NCI-H2029 treated with DMSO at 0.1 percent for 48 hours (cell line): ENCODE measurements at regions not wholly inside any gene's neighbourhood (a gene's known extent, or its start where the extent isn't known, plus 50 kb on each side); places are given as distances from the start of the nearest gene placed in this dataset.
A peak's percentile ranks its signal among the peaks of the same experiment; 100 is the strongest.

ENCODE experiments used
- DNase-seq: peaks from one replicate; lab custom pipeline; 2025; lab: John Stamatoyannopoulos, UW

DNA sequence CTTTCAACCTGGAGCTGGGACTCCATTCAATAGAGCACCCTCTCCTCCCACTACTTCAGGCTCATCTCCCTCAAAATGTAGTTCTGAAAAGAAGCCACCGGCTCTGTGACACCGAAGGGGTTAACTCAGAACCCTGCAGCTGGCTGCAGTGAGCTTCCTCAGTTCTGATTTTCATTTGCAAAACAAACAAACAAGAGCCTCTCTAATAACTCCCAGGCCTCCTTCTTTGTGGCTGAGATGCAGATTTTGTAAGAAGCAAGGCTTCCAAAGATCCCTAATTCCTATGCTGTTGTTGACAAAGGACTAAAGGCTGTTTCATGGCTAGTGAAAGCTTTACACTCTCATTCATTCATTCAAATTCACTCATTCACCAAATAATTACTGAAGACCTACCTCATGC lies 333.4 kb upstream of the TBX3 start:
- no peak for DNase-seq

DNA sequence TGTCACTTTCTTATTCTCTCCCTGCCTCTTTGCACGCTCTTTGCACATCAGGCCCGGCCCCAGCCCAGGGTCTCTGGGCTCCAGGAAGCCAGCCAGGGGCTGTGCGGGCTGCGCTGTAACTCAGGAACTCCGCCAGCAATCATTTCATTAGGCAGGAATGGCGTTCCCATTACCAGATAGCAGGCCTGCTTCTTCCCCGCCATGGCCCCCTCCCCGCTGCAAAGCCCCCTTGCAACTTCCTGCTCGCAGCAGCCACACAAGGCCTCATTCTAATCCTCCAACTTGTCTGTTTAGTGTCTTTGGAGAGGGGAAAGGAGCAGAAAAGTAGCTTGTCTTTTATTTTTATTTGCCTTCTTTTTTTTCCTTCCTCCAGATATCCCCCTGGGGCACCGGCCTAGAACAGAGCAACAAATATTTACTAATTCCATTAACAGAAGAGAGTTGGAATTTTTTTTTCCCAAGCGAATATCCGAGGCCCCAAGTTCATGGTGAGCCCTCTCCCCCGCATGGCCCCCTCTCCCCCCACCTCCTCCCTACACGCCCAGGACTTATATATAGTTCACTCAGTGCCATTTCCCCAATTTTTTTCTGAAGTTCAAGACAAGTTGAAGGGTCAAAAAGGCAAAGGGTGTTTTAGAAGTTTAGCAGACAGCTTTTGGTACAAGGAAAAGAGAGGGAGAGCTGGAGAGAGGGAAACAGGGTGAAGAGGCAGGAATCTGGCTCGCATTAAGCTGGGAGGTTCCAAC lies 329.4 kb upstream of the TBX3 start:
- DNase-seq, result no peak

DNA sequence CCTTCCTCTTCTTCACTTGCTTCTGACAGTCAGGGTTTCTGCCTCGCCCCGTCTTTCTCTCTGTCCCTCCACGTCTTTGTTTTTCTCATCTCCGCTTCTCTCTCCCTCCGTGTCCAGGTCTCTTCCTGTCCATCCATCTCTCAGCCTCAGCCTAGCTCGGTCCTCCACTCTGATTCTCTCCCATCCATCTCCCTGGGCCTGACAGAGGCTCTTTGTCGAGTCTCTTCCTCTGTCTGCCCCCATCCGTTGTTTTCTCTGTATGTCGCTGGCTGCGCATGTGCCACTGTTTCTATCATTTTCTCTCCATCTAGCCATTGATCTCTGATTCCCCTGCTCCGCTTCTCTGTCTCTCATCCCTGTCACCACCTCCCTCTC lies 328.9 kb upstream of the TBX3 start:
- DNase-seq, result no peak

DNA sequence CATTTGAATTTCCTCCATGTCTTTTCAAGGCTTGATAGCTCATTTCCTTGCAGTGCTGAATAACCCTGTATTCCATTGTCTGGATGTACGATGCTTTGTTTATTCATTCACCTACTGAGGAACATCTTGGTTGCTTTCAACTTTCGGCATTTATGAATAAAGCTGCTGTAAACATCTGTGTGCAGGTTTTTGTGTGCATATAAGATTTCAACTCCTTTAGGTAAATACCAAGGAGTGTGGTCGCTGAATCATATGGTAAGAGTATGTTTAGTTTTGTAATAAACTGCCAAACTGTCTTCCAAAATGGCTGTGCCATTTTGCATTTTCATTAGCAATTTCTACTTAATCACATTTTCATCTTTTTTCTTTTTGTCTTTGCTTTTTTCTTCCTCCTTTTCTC lies 327.7 kb upstream of the TBX3 start:
- DNase-seq, result no peak

DNA sequence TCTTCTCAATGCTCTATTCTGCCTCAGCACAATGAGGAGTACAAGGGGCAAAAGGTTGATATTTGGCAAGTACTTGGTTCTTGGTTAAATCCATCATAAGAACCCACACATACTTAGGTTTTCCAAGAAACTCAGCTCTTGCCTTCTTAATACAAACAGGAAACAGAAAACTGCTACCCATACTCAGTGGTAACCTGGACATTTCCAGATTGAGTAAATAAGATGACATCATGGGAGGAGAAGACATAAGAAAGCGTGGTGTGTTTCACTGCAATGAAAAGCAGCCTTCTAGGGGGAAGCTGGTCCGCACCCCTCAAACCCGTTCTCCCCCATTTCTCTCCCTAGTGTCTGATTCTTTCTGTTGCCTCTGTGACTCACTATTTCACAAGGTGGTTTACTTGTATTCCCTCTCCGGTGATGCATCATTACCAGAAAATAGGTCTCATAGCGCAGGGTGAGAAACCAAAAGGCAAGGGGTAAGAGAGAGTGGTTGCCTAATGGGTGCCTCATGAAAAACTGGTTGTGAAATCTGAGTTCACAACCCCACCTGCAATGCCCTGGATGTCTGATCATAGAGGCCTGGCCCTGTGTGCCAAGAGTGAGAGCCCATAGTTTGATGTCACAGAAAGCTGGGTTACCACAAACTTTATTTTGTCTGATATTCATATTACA lies 326.5 kb upstream of the TBX3 start:
- no peak for DNase-seq

DNA sequence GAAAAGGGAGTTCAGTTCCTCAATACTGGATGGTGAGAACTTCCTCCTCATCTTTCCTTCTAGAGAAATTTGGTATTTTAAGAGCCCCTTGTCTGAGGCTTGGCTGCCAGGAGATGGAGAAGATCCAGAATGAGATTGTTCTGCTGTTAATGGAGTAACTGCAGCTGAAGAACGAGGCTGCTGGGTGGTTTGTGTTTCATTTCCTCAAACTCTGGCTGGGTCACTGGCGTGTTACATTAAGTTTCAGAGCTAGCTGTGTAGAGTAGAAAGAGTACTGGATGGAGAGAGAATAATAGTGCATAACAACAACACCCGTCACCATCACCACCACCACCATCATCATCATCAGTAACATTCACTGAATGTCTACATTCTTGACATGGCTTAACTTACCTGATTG lies 325.0 kb upstream of the TBX3 start:
- no peak for DNase-seq

DNA sequence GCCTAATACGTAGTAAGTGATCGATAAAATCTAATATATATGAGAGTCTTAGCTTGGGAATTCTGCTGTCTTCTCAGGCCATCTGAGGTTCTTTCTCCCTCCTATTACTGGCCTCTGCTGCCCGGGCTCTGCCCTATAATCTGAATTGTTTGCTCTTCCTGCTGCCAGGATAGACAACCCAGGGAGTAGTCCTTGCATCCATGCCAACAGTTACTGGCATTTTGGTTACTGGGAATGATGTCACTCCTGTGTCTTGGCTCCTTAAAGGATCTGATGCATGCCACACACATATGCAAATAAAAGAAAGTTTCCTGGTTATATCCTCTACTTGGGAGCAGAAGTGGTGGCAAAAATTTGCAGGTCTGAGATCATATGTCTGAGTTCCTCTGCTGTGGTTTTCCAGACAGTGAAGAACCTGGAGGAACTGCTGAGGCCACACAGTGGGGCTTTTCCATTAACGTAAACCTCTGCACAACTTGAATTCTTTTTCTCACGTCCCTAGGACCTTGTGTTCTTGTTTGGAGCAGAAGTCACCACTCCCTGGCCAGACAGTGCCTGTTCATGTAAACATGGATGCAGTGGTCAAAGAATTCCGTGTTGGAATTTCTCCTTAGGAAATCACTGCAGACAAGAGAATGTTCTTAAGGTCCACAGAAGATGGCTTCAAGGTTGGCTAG lies 320.6 kb upstream of the TBX3 start:
- peak; percentile 72 for DNase-seq

DNA sequence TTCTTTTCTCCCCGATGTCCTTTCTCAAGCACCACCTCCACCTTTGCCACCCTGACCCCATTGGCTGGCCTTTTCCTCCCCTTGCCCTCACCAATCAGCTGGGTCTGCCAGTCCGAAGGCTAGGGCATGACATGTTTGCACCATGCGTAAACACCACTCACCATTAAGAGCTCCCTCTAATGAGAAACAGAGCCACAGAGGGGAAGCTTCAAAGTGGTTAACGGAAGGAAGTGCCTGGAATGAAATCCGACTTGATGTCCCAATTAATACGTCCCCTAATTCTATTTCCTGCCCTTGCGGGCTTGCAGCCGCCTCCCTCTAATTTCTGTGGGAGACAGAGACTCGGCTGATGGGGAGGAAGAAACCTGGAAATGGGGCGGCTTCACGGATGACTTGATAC lies 318.5 kb upstream of the TBX3 start:
- DNase-seq, result no peak

DNA sequence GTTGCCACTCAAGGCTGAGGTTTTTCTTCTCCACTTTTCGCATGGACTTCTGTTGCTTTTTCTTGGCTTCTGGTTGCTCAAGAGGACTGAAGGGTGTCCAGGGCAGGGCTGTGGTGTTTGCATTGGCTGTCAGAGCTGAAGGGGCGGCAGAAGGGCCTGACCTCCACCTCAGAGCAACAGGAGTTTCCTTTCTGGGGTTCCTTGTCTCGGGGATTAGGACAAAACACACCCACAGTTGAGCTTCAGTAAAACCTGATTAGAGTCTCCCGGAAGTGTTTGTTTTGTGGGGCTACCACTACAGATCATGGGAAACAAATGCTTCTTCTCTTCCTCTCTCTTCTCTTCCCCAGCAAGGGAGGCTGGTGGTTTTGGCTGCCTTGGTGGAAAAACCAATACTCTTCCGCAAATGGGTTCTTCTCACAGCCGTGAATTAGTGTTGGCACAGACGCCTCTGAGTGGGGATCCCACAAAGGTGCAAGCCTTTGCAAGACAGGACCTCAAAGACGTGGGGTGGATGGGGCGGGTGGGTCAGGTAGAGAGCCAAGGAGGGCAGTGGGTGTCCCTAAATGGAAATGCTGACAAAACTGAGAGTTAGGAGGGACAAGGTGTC lies 317.7 kb upstream of the TBX3 start:
- no peak for DNase-seq

DNA sequence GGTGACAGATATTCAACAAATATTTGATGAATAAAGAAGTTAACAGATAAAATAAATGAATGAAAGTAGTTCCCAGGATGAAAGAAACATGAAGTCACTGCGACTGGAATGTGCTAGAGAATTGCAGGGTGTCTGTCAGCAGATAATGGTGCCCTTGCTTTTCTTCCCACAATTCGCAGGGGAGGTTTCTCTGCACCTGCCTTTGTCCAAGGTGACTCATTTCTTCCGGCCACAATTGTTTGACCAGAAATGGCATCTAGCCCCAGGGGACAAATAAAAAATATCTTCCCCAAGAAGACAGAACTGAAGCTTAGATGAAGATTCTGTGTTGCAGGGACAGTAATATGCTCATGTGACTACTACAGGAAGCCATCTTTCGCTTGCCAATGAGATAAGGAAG lies 316.1 kb upstream of the TBX3 start:
- DNase-seq, result no peak

DNA sequence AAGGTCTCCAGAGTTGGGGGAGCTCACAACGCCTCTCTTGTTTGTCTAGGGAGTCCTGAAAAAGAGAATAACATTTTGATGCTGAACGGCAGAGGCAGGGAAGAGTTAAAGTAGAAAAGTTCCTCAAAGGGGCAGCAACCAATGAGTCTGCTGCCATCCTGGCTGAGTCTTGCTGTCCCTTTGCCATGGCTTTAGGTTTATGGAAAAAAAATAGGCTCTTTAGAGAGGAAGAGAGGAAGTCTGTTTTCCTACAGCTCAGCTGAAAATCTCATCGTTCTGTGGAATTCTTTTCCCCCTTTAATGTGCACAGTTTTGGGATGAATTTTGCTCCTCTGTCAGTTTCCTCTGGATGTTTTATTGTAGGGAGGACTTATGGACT lies 314.8 kb upstream of the TBX3 start:
- no peak for DNase-seq

DNA sequence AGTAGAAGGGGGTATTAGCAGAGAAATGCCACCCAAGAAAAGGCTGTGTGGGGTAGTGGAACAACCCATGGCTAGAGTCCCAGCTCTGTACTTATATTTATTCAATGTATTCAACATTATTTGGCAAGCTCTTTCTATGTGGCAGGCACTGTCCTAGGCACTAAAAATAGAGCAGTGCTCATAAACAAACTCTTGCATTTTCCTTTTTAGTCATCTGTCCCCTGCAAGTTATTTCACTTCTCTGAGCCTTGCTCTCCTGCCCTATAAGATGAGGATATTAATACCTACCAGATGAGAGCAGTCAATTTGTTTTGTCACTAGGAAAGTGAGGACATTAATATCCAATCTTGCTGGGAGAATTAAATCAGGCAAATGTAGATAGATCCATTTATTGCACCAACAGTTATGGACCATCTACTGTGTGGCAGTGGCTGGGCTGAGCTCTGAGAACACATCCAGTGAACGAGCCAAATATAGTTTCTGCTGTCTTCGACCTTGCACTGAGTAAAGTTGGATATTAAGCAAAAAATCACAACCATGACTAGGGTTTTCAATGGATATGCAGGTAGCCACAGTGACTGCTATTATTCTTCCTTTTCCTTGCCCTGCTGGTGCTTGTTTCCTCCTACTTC lies 314.3 kb upstream of the TBX3 start:
- no peak for DNase-seq

DNA sequence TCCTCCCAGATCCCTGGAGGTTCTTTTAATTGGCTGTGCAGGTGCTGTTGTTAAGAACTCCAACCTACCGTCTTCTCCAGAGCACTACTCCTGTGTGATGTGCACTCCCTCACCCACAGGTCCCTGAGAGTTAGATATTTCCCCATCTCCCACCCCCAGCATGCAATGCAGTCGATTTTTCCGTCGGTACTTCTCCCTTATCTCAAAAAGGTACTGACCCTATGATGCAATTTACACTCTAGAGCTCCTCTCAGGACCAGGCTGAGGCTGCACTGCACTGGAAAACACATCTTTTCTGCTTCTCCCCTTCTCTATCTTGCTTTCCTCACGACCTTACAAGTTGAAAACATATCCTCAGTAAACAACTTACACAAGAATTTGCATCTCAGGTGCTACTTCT lies 312.4 kb upstream of the TBX3 start:
- DNase-seq, result no peak

DNA sequence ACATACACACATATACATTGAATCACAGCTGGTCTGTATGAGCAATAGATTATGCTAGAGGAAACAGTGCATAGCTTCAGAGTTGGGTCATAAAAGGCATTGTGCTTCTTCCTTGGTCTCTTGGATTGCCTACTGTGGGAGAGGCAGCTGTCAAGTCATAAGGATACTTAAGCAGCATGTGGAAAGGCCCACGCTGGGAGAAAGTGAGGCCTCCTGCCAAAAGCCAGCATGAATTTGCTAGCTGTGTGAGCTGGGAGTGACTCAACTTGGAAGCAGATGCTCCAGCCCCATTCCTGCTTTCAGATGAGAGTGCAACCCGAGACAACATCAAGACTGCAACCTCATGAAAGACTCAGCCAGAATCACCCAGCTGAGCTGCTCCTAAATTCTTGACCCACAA lies 311.9 kb upstream of the TBX3 start:
- DNase-seq, result no peak

DNA sequence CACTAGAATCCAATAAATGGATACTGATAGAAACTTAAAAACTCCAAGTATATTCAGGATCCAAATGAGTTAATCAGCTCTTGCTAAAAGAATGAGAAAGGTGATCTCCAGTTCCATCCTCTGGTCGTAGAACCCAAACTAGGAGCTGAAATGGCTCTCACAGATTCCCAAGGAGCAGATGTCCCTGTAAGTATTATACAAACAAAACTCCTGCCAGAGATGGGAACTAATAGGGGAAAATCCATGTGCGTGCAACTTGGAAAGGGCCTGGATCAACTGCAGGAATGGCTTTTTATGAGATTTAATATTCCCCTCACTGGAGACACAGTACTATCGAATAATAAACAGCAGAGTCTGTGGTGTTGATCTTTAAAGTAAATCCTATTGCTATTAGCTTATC lies 309.2 kb upstream of the TBX3 start:
- DNase-seq, result no peak

DNA sequence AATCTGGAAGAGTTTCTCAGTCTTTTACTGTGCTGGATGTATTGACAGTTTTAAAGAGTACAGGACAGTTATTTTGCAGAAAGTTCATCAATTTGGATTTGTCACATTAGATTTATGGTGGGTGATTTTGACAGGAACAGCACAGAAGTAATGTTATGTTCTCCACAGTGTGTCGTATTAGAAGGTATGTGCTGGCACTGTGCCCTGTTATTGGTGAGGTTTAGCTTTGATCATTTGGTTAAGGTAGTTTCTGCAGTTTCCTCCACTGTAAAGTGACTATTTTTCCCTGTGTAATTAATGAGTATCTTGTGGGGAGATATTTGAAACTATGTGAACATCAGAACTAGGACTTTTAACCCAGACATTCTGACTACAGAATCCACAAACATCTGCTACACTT lies 308.5 kb upstream of the TBX3 start:
- no peak for DNase-seq

DNA sequence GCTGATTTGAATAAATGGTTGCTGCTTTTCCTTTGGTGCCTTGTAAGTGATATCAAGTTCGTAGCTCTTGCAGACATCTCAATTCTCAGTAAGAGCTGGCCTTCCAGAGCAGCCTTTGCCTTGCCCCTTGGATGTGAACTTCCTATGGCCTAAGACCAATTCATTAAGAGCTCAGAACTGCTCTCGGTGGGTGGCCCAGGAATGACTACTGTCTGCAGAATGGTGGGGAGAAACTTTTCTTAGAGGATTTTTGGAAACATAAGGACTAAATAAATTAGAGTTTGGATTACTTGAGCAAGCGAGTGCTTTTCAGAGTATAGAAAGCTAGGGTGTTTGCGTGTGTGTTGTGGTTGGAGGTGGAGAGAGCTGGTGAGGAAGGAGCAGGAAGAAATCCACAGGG lies 306.4 kb upstream of the TBX3 start:
- no peak for DNase-seq

DNA sequence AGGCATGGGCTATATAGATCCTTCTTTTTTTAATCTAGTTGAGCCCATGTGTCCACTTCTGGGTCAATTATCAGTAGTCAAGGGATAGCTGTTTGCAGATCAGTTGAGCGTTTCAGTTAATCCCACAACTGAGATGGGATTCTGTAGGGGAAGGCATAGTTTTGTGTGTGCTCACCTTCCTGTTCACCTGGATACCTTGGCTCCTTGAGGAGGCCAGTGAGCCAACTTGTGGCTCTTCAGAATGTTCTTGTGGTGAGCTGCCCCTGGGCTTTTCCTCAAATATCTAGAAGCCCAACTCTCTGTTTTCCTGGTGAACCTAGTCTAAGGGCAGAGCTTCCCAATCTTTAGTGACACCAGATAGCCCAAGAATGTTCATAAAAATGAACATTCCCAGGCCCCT lies 302.9 kb upstream of the TBX3 start:
- DNase-seq, result no peak

DNA sequence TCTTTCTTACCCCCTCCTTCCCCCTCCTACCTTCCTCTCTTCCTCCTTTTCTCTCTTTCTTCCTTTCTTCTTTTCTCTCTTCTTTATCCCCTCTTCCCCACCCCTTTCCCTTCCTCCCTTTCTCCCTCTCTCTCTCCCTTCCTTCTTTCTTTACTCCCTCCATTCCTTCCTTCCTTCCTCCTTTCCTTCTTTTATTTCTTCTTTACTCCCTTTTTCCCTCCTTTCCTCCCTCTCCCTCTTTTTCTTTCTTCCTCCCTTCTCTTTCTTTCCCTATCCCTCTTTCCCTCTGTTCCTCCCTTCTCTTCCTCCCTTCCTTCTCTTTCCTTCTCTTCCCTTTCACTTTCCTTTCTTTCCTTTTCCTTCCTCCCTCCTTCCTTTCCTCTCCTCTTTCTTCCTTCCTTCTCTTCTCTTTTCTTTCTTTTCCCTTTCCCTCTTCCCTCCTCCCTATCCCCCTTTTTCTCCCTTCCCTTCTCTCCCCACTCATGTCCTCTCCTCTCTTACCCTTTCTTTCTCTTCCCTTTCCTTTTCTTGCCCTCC lies 302.3 kb upstream of the TBX3 start:
- no peak for DNase-seq

DNA sequence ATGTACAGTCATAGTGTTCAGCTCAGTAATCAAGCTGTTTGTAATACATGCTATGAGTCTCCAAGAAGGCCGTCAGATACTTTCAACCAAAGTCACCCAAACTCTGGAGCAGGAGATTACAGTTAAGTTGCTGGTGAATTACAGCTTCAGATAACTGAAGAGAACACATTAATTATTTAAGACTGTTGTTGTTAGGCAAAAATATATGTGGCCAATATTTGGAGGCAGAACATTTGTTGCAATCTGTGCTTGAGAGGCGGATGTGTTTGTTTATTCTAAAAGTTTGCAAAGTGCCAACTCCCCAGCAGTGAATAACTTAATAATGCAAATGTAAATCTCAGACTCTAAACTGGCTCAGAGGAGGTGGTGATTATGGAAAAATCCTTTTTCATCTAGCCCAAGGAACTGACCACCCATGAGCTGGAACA lies 300.7 kb upstream of the TBX3 start:
- no peak for DNase-seq

DNA sequence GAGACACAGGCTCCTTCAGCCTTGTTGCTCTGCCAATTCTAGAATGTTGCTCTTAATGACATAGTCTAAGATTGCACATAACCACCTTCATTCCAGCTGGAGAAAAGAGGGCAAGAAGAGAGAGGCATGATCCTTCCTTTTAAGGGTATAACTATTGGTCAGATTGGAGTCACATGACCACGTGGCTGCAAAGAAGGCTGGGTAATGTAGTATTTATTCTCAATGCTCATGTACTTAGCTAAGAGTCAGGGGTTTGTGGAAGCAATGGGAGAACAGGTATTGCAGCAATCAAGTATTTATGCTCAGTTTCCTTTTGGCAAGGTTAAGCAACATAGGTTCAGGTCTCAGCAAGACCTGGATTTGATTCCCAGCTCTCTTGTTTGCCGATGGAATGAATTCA lies 298.8 kb upstream of the TBX3 start:
- DNase-seq, result no peak

DNA sequence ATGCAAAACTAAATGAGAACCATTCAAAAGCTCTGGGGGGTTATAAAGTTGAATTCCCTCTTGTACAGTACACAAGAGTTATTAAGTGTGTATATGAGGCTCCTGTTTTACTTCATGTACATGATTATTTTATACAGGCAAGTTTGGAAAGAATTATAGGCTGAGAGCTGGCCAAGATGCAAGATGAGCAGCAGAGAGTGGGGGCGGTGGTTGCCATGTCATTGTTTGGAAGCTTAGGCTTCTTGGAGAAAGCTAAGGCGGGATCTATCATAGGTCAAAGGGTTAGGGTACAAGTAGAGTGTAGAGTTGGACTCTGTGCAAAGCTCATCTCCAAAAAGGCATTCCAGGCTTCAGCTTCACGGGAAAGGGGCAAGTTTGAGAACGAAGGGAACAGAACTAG lies 297.1 kb upstream of the TBX3 start:
- no peak for DNase-seq
